HG02678 (cell line): ENCODE measurements at regions not wholly inside any gene's neighbourhood (a gene's known extent, or its start where the extent isn't known, plus 50 kb on each side); places are given as distances from the start of the nearest gene placed in this dataset.

Source experiments
- ATAC-seq: cut with Tn5 transposase; IDR thresholded peaks from one replicate; pipeline ENCODE4 v1.9.1; 2021; ENCODE audit warnings: mild to moderate bottlenecking, moderate library complexity; ENCODE audit not compliant: unreplicated experiment

GRCh38 chr2:165033402-165033801 lies 78.1 kb upstream of the SLC38A11 start:
- no peak for ATAC-seq

- no peak for ATAC-seq
Observed at GRCh38 chr2:165032559-165032958, 77.2 kb upstream of the SLC38A11 start.

GRCh38 chr2:165024199-165024598 lies 68.9 kb upstream of the SLC38A11 start:
- ATAC-seq = no peak

GRCh38 chr2:165022781-165023180 lies 67.5 kb upstream of the SLC38A11 start:
- ATAC-seq = no peak

GRCh38 chr2:165017966-165018596 lies 62.8 kb upstream of the SLC38A11 start:
- ATAC-seq = no peak

GRCh38 chr2:165016772-165017411 lies 61.6 kb upstream of the SLC38A11 start:
- peak; percentile 68 for ATAC-seq

- peak; percentile 84 for ATAC-seq
Observed at GRCh38 chr2:165015052-165015642, 59.8 kb upstream of the SLC38A11 start.

- peak; percentile 40 for ATAC-seq
Observed at GRCh38 chr2:165013944-165014619, 58.8 kb upstream of the SLC38A11 start.

- no peak for ATAC-seq
Observed at GRCh38 chr2:165011199-165011598, 55.9 kb upstream of the SLC38A11 start.

- no peak for ATAC-seq
Observed at GRCh38 chr2:165010556-165010955, 55.2 kb upstream of the SLC38A11 start.

- ATAC-seq = no peak
Observed at GRCh38 chr2:165009466-165009865, 54.1 kb upstream of the SLC38A11 start.

GRCh38 chr2:165008730-165009315 lies 53.5 kb upstream of the SLC38A11 start:
- no peak for ATAC-seq

- no peak for ATAC-seq
Observed at GRCh38 chr2:165007161-165007744, 51.9 kb upstream of the SLC38A11 start.
